ENCODE measurements at regions not wholly inside any gene's neighbourhood (a gene's known extent, or its start where the extent isn't known, plus 50 kb on each side); places are given as distances from the start of the nearest gene placed in this dataset.

DNA sequence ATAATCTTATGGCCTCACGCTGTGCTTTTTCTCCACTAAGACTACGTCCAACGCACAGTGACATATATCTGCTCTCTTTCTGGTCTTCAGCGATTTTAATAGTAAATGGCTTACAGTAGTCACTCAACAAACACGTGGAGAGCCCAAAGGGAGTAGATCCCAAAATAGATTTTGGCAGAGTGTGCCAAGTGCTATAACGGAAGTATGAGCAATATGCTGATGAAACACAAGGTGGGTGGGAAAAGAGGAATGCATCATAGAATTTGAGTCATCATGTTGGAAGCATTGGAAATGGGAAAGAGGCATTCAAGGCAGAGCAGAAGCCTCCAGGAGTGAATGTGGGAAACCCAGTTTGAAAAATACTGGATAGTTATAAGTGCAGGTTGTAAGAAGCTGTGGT lies 129.1 kb upstream of the LDB2 start:
- Mint-ChIP-seq H3K4me1 (peaks cover 11% of the 10 kb centered on the region), H3K27ac (no peak overlapping the region), H3K36me3 (ENCODE audit: low read depth) (no peaks in the 10 kb centered on the region; the same call in 2 of the 3 replicates), H3K9me3 (peaks cover 8% of the 10 kb centered on the region; the same call in 2 of the 3 replicates), H3K4me3 (no peak overlapping the region), H3K27me3 (ENCODE audit: insufficient read depth, low read depth, poor library complexity) (no peaks in the 10 kb centered on the region)
- Histone ChIP-seq H3K79me2 (replicated peaks; ENCODE audit: insufficient read depth) (no peaks in the 10 kb centered on the region), H4K20me1 (replicated peaks; ENCODE audit: insufficient read depth) (no peaks in the 10 kb centered on the region), H2AFZ (no peak overlapping the region), H3K4me3 (no peak overlapping the region), H3K4me1 (ENCODE audit: insufficient read depth) (peaks cover 4% of the 10 kb centered on the region), H3K9me2 (ENCODE audit: insufficient read depth) (peaks cover 26% of the 10 kb centered on the region), H3F3A (replicated peaks; ENCODE audit: low read depth) (no peaks in the 10 kb centered on the region), H3K36me3 (ENCODE audit: insufficient read depth) (no peaks in the 10 kb centered on the region), H3K27ac (ENCODE audit: low read depth) (no peak overlapping the region), H3K4me2 (no peak overlapping the region), H3K27me3 (ENCODE audit: insufficient read depth) (no peaks in the 10 kb centered on the region)
- no peak for DNase-seq (ENCODE audit: low spot score)
- ATAC-seq, result no peak
- TF ChIP-seq EZH2phosphoT487 (IDR thresholded peaks at IDR 0.05; ENCODE audit: unreplicated experiment) (no peak), ZNF331 (CRISPR knock-in tag; IDR thresholded peaks at IDR 0.05; ENCODE audit: low read depth) (no peak), EZH2 (IDR thresholded peaks at IDR 0.05; ENCODE audit: low read depth, unreplicated experiment) (no peak), NANOG (IDR thresholded peaks at IDR 0.05; ENCODE audit: borderline replicate concordance) (no peak), POLR2AphosphoS5 (IDR thresholded peaks at IDR 0.05; ENCODE audit: low read depth) (no peak), STAT1 (IDR thresholded peaks at IDR 0.05; ENCODE audit: unreplicated experiment) (no peak), ZNF114 (CRISPR knock-in tag; IDR thresholded peaks at IDR 0.05) (no peak), JUNB (IDR thresholded peaks at IDR 0.05; ENCODE audit: unreplicated experiment) (no peak), CREB1 (CRISPR knock-in tag; IDR thresholded peaks at IDR 0.05; ENCODE audit: low read depth) (no peak)
- TF ChIP-seq, protein P1, sequence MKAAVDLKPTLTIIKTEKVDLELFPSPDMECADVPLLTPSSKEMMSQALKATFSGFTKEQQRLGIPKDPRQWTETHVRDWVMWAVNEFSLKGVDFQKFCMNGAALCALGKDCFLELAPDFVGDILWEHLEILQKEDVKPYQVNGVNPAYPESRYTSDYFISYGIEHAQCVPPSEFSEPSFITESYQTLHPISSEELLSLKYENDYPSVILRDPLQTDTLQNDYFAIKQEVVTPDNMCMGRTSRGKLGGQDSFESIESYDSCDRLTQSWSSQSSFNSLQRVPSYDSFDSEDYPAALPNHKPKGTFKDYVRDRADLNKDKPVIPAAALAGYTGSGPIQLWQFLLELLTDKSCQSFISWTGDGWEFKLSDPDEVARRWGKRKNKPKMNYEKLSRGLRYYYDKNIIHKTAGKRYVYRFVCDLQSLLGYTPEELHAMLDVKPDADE (IDR thresholded peaks at IDR 0.05), result no peak
- TF ChIP-seq, protein P2, sequence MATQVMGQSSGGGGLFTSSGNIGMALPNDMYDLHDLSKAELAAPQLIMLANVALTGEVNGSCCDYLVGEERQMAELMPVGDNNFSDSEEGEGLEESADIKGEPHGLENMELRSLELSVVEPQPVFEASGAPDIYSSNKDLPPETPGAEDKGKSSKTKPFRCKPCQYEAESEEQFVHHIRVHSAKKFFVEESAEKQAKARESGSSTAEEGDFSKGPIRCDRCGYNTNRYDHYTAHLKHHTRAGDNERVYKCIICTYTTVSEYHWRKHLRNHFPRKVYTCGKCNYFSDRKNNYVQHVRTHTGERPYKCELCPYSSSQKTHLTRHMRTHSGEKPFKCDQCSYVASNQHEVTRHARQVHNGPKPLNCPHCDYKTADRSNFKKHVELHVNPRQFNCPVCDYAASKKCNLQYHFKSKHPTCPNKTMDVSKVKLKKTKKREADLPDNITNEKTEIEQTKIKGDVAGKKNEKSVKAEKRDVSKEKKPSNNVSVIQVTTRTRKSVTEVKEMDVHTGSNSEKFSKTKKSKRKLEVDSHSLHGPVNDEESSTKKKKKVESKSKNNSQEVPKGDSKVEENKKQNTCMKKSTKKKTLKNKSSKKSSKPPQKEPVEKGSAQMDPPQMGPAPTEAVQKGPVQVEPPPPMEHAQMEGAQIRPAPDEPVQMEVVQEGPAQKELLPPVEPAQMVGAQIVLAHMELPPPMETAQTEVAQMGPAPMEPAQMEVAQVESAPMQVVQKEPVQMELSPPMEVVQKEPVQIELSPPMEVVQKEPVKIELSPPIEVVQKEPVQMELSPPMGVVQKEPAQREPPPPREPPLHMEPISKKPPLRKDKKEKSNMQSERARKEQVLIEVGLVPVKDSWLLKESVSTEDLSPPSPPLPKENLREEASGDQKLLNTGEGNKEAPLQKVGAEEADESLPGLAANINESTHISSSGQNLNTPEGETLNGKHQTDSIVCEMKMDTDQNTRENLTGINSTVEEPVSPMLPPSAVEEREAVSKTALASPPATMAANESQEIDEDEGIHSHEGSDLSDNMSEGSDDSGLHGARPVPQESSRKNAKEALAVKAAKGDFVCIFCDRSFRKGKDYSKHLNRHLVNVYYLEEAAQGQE (IDR thresholded peaks at IDR 0.05; ENCODE audit: unreplicated experiment), result no peak
- TF ChIP-seq, protein P3, sequence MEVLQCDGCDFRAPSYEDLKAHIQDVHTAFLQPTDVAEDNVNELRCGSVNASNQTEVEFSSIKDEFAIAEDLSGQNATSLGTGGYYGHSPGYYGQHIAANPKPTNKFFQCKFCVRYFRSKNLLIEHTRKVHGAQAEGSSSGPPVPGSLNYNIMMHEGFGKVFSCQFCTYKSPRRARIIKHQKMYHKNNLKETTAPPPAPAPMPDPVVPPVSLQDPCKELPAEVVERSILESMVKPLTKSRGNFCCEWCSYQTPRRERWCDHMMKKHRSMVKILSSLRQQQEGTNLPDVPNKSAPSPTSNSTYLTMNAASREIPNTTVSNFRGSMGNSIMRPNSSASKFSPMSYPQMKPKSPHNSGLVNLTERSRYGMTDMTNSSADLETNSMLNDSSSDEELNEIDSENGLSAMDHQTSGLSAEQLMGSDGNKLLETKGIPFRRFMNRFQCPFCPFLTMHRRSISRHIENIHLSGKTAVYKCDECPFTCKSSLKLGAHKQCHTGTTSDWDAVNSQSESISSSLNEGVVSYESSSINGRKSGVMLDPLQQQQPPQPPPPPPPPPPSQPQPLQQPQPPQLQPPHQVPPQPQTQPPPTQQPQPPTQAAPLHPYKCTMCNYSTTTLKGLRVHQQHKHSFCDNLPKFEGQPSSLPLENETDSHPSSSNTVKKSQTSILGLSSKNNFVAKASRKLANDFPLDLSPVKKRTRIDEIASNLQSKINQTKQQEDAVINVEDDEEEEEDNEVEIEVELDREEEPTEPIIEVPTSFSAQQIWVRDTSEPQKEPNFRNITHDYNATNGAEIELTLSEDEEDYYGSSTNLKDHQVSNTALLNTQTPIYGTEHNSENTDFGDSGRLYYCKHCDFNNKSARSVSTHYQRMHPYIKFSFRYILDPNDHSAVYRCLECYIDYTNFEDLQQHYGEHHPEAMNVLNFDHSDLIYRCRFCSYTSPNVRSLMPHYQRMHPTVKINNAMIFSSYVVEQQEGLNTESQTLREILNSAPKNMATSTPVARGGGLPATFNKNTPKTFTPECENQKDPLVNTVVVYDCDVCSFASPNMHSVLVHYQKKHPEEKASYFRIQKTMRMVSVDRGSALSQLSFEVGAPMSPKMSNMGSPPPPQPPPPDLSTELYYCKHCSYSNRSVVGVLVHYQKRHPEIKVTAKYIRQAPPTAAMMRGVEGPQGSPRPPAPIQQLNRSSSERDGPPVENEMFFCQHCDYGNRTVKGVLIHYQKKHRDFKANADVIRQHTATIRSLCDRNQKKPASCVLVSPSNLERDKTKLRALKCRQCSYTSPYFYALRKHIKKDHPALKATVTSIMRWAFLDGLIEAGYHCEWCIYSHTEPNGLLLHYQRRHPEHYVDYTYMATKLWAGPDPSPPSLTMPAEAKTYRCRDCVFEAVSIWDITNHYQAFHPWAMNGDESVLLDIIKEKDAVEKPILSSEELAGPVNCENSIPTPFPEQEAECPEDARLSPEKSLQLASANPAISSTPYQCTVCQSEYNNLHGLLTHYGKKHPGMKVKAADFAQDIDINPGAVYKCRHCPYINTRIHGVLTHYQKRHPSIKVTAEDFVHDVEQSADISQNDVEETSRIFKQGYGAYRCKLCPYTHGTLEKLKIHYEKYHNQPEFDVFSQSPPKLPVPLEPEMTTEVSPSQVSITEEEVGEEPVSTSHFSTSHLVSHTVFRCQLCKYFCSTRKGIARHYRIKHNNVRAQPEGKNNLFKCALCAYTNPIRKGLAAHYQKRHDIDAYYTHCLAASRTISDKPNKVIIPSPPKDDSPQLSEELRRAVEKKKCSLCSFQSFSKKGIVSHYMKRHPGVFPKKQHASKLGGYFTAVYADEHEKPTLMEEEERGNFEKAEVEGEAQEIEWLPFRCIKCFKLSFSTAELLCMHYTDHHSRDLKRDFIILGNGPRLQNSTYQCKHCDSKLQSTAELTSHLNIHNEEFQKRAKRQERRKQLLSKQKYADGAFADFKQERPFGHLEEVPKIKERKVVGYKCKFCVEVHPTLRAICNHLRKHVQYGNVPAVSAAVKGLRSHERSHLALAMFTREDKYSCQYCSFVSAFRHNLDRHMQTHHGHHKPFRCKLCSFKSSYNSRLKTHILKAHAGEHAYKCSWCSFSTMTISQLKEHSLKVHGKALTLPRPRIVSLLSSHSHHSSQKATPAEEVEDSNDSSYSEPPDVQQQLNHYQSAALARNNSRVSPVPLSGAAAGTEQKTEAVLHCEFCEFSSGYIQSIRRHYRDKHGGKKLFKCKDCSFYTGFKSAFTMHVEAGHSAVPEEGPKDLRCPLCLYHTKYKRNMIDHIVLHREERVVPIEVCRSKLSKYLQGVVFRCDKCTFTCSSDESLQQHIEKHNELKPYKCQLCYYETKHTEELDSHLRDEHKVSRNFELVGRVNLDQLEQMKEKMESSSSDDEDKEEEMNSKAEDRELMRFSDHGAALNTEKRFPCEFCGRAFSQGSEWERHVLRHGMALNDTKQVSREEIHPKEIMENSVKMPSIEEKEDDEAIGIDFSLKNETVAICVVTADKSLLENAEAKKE (CRISPR knock-in tag; IDR thresholded peaks at IDR 0.05), result no peak
- TF ChIP-seq, protein P4, sequence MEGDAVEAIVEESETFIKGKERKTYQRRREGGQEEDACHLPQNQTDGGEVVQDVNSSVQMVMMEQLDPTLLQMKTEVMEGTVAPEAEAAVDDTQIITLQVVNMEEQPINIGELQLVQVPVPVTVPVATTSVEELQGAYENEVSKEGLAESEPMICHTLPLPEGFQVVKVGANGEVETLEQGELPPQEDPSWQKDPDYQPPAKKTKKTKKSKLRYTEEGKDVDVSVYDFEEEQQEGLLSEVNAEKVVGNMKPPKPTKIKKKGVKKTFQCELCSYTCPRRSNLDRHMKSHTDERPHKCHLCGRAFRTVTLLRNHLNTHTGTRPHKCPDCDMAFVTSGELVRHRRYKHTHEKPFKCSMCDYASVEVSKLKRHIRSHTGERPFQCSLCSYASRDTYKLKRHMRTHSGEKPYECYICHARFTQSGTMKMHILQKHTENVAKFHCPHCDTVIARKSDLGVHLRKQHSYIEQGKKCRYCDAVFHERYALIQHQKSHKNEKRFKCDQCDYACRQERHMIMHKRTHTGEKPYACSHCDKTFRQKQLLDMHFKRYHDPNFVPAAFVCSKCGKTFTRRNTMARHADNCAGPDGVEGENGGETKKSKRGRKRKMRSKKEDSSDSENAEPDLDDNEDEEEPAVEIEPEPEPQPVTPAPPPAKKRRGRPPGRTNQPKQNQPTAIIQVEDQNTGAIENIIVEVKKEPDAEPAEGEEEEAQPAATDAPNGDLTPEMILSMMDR (conservative IDR thresholded peaks at IDR 0.05; ENCODE audit: low read depth in 2 of 2), result no peak

Data from GM23338 (cell line).